CD4-positive, alpha-beta T cell treated with Interleukin-6 at 100 ng/mL for 8 hours (primary cell): ENCODE measurements at regions not wholly inside any gene's neighbourhood (a gene's known extent, or its start where the extent isn't known, plus 50 kb on each side); places are given as distances from the start of the nearest gene placed in this dataset.

Source experiments
- DNase-seq: peaks from one replicate; pipeline ENCODE4 v3.0.0-alpha.2; 2020; ENCODE audit warnings: mixed read lengths, low spot score

DNA sequence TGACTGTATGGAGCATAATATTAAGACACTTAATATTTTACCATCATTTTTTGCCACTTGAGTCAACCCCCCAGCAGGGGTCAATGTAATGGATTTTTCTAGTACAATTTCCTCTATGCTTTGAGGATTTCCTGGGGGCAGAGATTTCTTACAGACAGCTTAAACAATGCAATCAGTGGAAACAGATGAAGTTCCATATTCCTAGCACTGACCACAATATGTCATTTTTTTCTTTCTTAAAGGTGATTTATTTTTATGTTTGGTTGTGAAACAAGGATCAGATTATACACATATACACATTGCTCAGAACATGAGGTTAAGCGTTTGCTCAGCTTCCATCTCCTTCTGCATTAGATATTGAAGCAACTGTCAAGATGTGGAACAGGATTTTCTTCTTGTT lies 82.0 kb upstream of the ID4 start:
- DNase-seq = no peak

DNA sequence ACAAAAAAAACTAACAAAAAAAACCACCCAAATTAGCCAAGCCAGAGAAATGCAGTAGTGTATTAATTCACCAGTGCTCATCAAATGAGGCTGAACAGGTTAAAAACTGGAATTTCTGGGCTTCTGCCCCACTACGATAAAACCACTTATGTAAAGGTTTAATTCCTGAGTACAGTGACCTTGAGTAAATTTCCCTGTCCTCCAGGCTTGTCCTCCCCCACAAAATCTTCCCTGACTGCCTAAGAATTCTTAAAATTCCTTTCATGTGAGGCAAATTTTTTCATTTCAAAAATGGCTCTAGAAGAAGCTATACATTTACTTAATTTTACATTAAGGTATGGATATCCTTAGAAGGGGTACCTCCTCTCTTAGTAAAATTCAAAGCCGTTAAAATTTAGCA lies 80.1 kb upstream of the ID4 start:
- DNase-seq = no peak

- no peak for DNase-seq
These were observed 77.9 kb upstream of the ID4 start for GRCh38 chr6:19759117-19759880.

DNA sequence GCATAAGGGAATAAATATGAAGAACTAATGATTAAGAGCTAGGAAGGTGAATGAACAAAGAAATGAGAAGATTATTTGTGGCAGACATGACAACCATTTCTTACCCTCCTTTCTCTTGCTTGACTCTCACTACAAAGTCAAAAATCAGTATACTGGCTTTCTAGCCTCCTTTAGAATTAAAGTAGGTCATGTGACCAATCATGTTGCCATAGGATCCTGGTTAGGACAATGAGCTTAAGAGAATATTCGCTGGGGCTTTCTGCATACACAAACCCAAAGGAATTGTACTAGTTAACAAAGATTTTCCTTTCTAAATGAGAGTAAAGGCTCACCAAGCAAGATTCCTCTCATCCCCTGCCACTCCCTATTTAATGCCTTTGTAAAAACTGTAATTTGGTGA lies 76.0 kb upstream of the ID4 start:
- DNase-seq = no peak

GRCh38 chr6:19771753-19772336 lies 65.3 kb upstream of the ID4 start:
- DNase-seq = no peak

GRCh38 chr6:19772891-19773290 lies 64.3 kb upstream of the ID4 start:
- no peak for DNase-seq

DNA sequence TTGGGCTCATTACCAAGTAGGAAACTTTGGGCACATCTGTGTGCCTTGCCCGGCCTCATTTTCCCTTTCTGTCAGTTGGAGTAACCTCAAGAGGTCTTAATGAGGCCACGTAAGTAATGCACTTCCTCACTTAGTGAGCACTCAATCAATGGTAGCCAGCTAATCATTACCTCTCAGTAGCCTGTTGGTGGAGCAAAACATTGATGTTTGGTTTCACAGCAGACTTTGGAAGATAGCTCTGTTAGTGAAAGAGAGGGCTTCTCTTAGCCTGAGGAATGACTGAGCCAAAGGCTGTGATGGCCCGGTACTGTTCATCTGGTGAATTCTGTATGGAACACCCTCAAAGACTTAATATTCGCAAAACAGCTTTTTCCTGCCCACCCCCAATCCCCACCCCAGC lies 55.9 kb upstream of the ID4 start:
- no peak for DNase-seq

GRCh38 chr6:19782588-19782987 lies 54.6 kb upstream of the ID4 start:
- DNase-seq = no peak
